Esophagus squamous epithelium (tissue), 4 donors: ENCODE measurements at regions not wholly inside any gene's neighbourhood (a gene's known extent, or its start where the extent isn't known, plus 50 kb on each side); places are given as distances from the start of the nearest gene placed in this dataset.

ENCODE experiments used
- CTCF ChIP-seq, 6 experiments: fragments of 450-650 bp in 4 of 6; fragments of 200-600 bp in 2 of 6; sonication (generic) in 2 of 6; IDR thresholded peaks; one replicate each; pipeline ENCODE4 v1.5.1; 2016 to 2019; ENCODE audit warnings: antibody characterized with exemption in 6 of 6, mild to moderate bottlenecking in 4 of 6, moderate library complexity in 4 of 6
- POLR2A ChIP-seq, 4 donors: fragments of 450-650 bp; IDR thresholded peaks; one replicate each; pipeline ENCODE4 v1.6.1; 2017; ENCODE audit warnings: antibody characterized with exemption in 4 of 4, mild to moderate bottlenecking in 4 of 4, moderate library complexity in 3 of 4

- TF ChIP-seq CTCF (IDR thresholded peaks at IDR 0.05) (no peak), POLR2A (IDR thresholded peaks at IDR 0.05) (no peak)
Measured at GRCh38 chr5:21573416-21574314, 1279.5 kb downstream of the CDH12 start.
